Naive thymus-derived CD4-positive, alpha-beta T cell (primary cell): ENCODE measurements at regions not wholly inside any gene's neighbourhood (a gene's known extent, or its start where the extent isn't known, plus 50 kb on each side); places are given as distances from the start of the nearest gene placed in this dataset.
"Not testable (repeated sequence)": the region's sequence is repeated elsewhere in the genome, so short reads cannot be mapped to it uniquely, and the experiment has no call there.

Source experiments
- ATAC-seq: fragments of 150-1000 bp; cut with Tn5 transposase; 2 replicates; pipeline ENCODE4 v1.10.0; 2021; ENCODE audit warnings: mild to moderate bottlenecking, moderate library complexity
- CTCF ChIA-PET: fragments of 350-600 bp; sonication (Branson Sonifier 250); formaldehyde crosslinking; loops from one replicate; lab custom pipeline; 2021; ENCODE audit warnings: antibody characterized with exemption; lab: Charles Lee
- POLR2A ChIA-PET: fragments of 350-600 bp; sonication (Branson Sonifier 250); formaldehyde crosslinking; loops from one replicate; lab custom pipeline; 2021; ENCODE audit warnings: antibody characterized with exemption, inconsistent platforms; lab: Charles Lee
- DNase-seq, 9 donors: peaks; one replicate each; pipeline versions ENCODE4 v3.0.0 to v3.0.0-alpha.2; 2020 to 2022; ENCODE audit warnings: mixed read lengths in 1 of 9
- H3K27ac ChIP-seq: one replicate; pipeline ENCODE4 v1.7.0; 2013; ENCODE audit warnings: mild to moderate bottlenecking, low read depth, low read length, moderate library complexity
- H3K27me3 ChIP-seq, 2 donors: one replicate each; pipeline ENCODE4 v1.7.0; 2013; ENCODE audit warnings: low read length in 2 of 2, mild to moderate bottlenecking in 2 of 2, moderate library complexity in 2 of 2; ENCODE audit not compliant: control insufficient read depth in 2 of 2, insufficient read depth in 2 of 2
- H3K36me3 ChIP-seq, 3 experiments: 1 replicate in 2 of 3; 2 replicates in 1 of 3; pipeline ENCODE4 v1.7.0; 2013; ENCODE audit warnings: low read length in 3 of 3, mild to moderate bottlenecking in 3 of 3, moderate library complexity in 1 of 3; ENCODE audit not compliant: insufficient read depth in 3 of 3, control insufficient read depth in 2 of 3
- H3K4me1 ChIP-seq, 2 donors: one replicate each; pipeline ENCODE4 v1.7.0; 2013; ENCODE audit warnings: low read length in 2 of 2, mild to moderate bottlenecking in 2 of 2, moderate library complexity in 1 of 2; ENCODE audit not compliant: control insufficient read depth in 2 of 2, insufficient read depth in 2 of 2
- H3K4me3 ChIP-seq: 2 replicates; pipeline ENCODE4 v1.7.0; 2013; ENCODE audit warnings: mild to moderate bottlenecking, low read length
- H3K9me3 ChIP-seq, 3 experiments: 1 replicate in 2 of 3; 2 replicates in 1 of 3; pipeline ENCODE4 v1.7.0; 2013; ENCODE audit warnings: low read length in 3 of 3; ENCODE audit not compliant: control insufficient read depth in 2 of 3
- H3K27ac Mint-ChIP-seq, 9 donors: one replicate each; pipeline ENCODE4 v1.8.0; 2020 to 2022; ENCODE audit warnings: mixed read lengths in 9 of 9, mild to moderate bottlenecking in 8 of 9, moderate library complexity in 5 of 9, inconsistent platforms in 2 of 9
- H3K27me3 Mint-ChIP-seq, 5 donors: one replicate each; pipeline ENCODE4 v1.8.0; 2021 to 2022; ENCODE audit warnings: mixed read lengths in 5 of 5, mild to moderate bottlenecking in 1 of 5
- H3K36me3 Mint-ChIP-seq, 5 donors: one replicate each; pipeline ENCODE4 v1.8.0; 2020 to 2022; ENCODE audit warnings: mixed read lengths in 5 of 5, mild to moderate bottlenecking in 3 of 5, inconsistent platforms in 1 of 5
- H3K4me1 Mint-ChIP-seq, 7 donors: one replicate each; pipeline ENCODE4 v1.8.0; 2020 to 2022; ENCODE audit warnings: mixed read lengths in 7 of 7, mild to moderate bottlenecking in 3 of 7, inconsistent platforms in 1 of 7
- H3K4me3 Mint-ChIP-seq, 10 donors: one replicate each; pipeline ENCODE4 v1.8.0; 2020 to 2022; ENCODE audit warnings: mild to moderate bottlenecking in 10 of 10, mixed read lengths in 10 of 10, moderate library complexity in 6 of 10, inconsistent platforms in 2 of 10
- H3K9me3 Mint-ChIP-seq, 11 donors: one replicate each; pipeline ENCODE4 v1.8.0; 2020 to 2022; ENCODE audit warnings: mixed read lengths in 11 of 11, mild to moderate bottlenecking in 4 of 11, inconsistent platforms in 1 of 11, moderate library complexity in 1 of 11
- intact Hi-C, 2 donors: fragments of 100-400 bp; cut with micrococcal nuclease; formaldehyde crosslinking; loops; one replicate each; pipeline ENCODE4 v1.15.1; 2023

DNA sequence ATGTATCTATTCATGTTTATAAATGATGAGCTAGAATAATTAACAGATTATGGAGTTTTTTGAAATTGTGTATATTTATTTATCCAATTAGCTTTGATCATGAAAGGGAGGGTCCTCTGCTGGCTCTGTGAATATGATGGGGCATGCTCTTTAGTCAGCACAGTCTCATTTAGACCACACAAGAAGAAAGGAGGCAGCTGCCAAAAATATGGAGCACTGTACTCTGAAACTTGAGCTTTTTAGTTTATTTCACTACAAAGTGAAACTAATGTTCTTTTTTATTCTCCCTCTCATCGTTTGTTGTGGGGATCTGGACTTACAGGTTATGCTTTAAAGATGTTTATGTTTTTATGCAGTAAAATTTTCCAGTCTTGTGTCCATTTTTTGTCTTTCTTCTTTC, 266.9 kb upstream of the GULP1 start:
- Mint-ChIP-seq H3K27me3 (no peaks in the 10 kb centered on the region), H3K27ac (no peak overlapping the region), H3K9me3 (peaks cover 0 to 2% (median 0%) of the 10 kb centered on the region in 11 donors), H3K36me3 (no peaks in the 10 kb centered on the region), H3K4me1 (no peaks in the 10 kb centered on the region), H3K4me3 (no peak overlapping the region)
- no peak for DNase-seq
- intact Hi-C loops: no loop called here
- no peak overlapping the region for H3K27ac ChIP-seq
- ATAC-seq: no peak
- no peak overlapping the region for H3K4me3 ChIP-seq
- no peaks in the 10 kb centered on the region for H3K36me3 ChIP-seq
- ChIA-PET POLR2A (no interaction called here), CTCF (no interaction called here)
- H3K9me3 ChIP-seq: no peaks in the 10 kb centered on the region
- no peaks in the 10 kb centered on the region for H3K27me3 ChIP-seq
- no peaks in the 10 kb centered on the region for H3K4me1 ChIP-seq

DNA sequence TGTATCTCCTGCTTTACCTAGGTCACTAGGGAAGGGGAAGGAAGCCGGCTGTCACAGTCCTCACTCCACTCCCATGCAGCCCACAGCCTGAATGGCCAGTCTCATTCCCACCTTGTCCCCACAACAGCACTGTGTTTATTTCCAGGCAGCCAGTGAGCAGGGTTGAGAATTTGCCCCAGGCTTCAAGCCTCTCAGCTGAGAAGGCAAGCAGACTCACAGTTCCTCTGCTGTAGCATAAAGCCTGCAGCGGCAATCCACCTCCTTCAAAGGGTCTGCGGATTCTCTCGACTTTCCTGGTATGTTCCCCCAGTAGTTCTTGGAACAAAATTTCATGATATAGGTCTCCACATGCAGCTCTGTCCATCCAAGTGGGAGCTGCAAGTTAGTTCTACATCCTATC, 262.9 kb upstream of the GULP1 start:
- ChIA-PET CTCF (no interaction called here), POLR2A (no interaction called here)
- H3K9me3 Mint-ChIP-seq: peaks cover 0 to 4% (median 0%) of the 10 kb centered on the region in 11 donors
- DNase-seq: no peak
- no peak for ATAC-seq
- peaks cover 0 to 8% (median 0%) of the 10 kb centered on the region in 5 donors for H3K27me3 Mint-ChIP-seq
- Histone ChIP-seq H3K4me3 (no peak overlapping the region), H3K36me3 (no peaks in the 10 kb centered on the region), H3K9me3 (no peaks in the 10 kb centered on the region), H3K27ac (no peak overlapping the region), H3K27me3 (no peaks in the 10 kb centered on the region), H3K4me1 (no peaks in the 10 kb centered on the region)
- no peak overlapping the region for H3K27ac Mint-ChIP-seq
- no peaks in the 10 kb centered on the region for H3K36me3 Mint-ChIP-seq
- intact Hi-C loops: no loop called here
- no peak overlapping the region for H3K4me3 Mint-ChIP-seq
- H3K4me1 Mint-ChIP-seq: no peaks in the 10 kb centered on the region

DNA sequence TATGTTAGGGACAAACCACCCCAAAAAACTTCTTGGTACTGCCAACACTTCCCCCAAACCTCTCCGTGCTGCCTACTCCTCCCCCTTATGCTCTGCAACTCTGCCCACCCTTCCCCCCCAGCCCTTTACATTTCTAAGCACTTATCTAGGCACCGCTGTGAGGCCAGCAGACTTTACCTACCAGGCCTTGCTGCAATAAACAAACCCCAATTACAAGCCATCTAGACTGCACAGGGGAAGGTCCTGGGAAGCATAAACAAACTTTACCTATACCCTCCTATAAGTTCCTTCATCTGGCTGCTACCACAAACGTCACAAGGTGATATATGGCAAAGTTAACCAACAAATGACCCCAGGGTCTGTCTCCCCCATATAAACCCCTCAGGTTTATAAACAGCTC, 259.4 kb upstream of the GULP1 start:
- ATAC-seq (no peak), DNase-seq (no peak)
- CTCF ChIA-PET: no interaction called here
- Mint-ChIP-seq H3K4me3 (no peak overlapping the region), H3K27me3 (peaks cover 0 to 17% (median 0%) of the 10 kb centered on the region in 5 donors), H3K4me1 (no peaks in the 10 kb centered on the region), H3K36me3 (no peaks in the 10 kb centered on the region), H3K9me3 (peaks cover 0 to 4% (median 0%) of the 10 kb centered on the region in 11 donors), H3K27ac (peak overlapping the region in 1 of 9 donors; percentile 18)
- H3K4me1 ChIP-seq: no peaks in the 10 kb centered on the region
- H3K27me3 ChIP-seq: no peaks in the 10 kb centered on the region
- intact Hi-C loops: no loop called here
- no peak overlapping the region for H3K27ac ChIP-seq
- no peak overlapping the region for H3K4me3 ChIP-seq
- POLR2A ChIA-PET: no interaction called here
- no peaks in the 10 kb centered on the region for H3K36me3 ChIP-seq
- H3K9me3 ChIP-seq: no peaks in the 10 kb centered on the region

DNA sequence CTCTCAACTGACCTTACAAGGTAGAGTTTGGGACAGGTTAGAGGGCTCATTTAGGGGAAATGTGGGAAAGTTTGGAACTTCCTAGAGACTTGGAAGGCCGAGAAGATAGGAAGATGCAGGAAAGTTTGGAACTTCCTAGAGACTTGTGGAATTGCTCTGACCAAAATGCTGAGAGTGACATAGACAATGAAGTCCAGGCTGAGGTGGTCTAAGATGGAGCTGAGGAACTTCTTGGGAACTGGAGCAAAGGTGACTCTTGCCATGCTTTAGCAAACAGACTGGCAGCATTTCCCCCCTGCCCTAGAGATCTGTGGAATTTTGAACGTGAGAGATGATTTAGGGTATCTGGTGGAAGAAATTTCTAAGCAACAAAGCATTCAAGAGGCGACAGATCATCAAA, 258.9 kb upstream of the GULP1 start:
- ChIA-PET POLR2A (no interaction called here), CTCF (no interaction called here)
- Histone ChIP-seq H3K27me3 (no peaks in the 10 kb centered on the region), H3K36me3 (no peaks in the 10 kb centered on the region), H3K4me1 (no peaks in the 10 kb centered on the region), H3K4me3 (no peak overlapping the region), H3K9me3 (no peaks in the 10 kb centered on the region), H3K27ac (no peak overlapping the region)
- Mint-ChIP-seq H3K27me3 (peaks cover 0 to 17% (median 0%) of the 10 kb centered on the region in 5 donors), H3K36me3 (no peaks in the 10 kb centered on the region), H3K27ac (no peak overlapping the region), H3K4me3 (no peak overlapping the region), H3K9me3 (peaks cover 0 to 4% (median 0%) of the 10 kb centered on the region in 11 donors), H3K4me1 (no peaks in the 10 kb centered on the region)
- intact Hi-C loops: no loop called here
- ATAC-seq (no peak), DNase-seq (no peak)

DNA sequence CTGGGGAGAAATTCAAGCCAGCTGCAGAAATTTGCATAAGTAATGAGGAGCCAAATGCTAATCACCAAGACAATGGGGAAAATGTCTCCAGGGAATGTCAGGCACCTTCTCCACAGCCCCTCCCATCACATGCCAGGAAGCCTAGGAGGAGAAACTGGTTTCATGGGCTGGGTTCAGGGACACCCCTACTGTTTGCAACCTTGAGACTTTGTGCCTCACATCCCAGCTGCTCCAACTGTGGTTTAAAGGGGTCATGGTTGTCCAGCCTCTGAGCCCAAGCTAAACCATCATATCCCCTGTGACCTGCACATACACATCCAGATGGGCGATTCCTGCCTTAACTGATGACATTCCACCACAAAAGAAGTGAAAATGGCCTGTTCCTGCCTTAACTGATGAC, 258.4 kb upstream of the GULP1 start:
- intact Hi-C loops, H3K36me3 ChIP-seq, H3K27me3 ChIP-seq, H3K9me3 Mint-ChIP-seq, H3K4me1 Mint-ChIP-seq, H3K36me3 Mint-ChIP-seq, DNase-seq, H3K4me3 ChIP-seq, POLR2A ChIA-PET, H3K27ac Mint-ChIP-seq, H3K4me3 Mint-ChIP-seq, H3K9me3 ChIP-seq, CTCF ChIA-PET, H3K4me1 ChIP-seq, H3K27ac ChIP-seq, ATAC-seq: not testable (repeated sequence)
- H3K27me3 Mint-ChIP-seq: peaks cover 0 to 17% (median 0%) of the 10 kb centered on the region in 5 donors

DNA sequence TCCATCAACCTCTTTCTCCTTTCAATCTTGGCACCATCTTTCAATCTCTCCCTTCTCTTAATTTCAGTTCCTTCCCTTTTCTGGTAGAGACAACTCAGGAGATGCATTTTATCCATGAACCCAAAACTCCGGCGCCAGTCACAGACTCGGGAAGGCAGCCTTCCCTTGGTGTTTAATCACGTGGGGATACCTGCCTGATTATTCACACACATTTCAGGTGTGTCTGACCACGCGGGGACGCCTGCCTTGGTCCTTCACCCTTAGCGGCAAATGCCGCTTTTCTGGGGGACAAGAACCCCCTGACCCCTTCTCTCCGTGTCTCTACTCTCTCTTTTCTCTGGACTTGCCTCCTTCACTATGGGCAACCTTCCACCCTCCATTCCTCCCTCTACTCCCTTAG, 257.6 kb upstream of the GULP1 start:
- POLR2A ChIA-PET, H3K4me3 Mint-ChIP-seq, H3K27ac ChIP-seq, H3K9me3 ChIP-seq, H3K36me3 Mint-ChIP-seq, ATAC-seq, CTCF ChIA-PET, H3K36me3 ChIP-seq, intact Hi-C loops, H3K4me1 ChIP-seq, H3K9me3 Mint-ChIP-seq, H3K4me1 Mint-ChIP-seq, DNase-seq, H3K27me3 ChIP-seq, H3K4me3 ChIP-seq, H3K27ac Mint-ChIP-seq: not testable (repeated sequence)
- peaks cover 0 to 17% (median 0%) of the 10 kb centered on the region in 5 donors for H3K27me3 Mint-ChIP-seq

DNA sequence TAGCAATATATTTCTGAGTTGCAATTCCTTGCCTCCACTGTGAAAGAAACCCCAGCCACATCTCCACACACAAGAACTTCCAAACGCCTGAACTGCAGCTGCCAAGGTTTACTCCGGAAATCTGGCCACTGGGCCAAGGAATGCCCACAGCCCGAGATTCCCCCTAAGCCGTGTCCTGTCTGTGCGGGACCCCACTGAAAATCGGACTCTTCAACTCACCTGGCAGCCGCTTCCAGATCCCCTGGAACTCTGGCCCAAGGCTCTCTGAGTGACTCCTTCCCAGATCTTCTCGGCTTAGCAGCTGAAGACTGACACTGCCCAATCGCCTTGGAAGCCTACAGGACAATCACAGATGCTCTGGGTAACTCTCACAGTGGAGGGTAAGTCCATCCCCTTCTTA, 256.3 kb upstream of the GULP1 start:
- H3K9me3 ChIP-seq, H3K36me3 ChIP-seq, H3K4me1 Mint-ChIP-seq, ATAC-seq, H3K27ac Mint-ChIP-seq, H3K27me3 ChIP-seq, CTCF ChIA-PET, POLR2A ChIA-PET, intact Hi-C loops, H3K27ac ChIP-seq, H3K9me3 Mint-ChIP-seq, DNase-seq, H3K4me3 ChIP-seq, H3K4me1 ChIP-seq, H3K4me3 Mint-ChIP-seq, H3K36me3 Mint-ChIP-seq: not testable (repeated sequence)
- peaks cover 0 to 15% (median 0%) of the 10 kb centered on the region in 5 donors for H3K27me3 Mint-ChIP-seq
